ENCODE measurements at regions not wholly inside any gene's neighbourhood (a gene's known extent, or its start where the extent isn't known, plus 50 kb on each side); places are given as distances from the start of the nearest gene placed in this dataset.

DNA sequence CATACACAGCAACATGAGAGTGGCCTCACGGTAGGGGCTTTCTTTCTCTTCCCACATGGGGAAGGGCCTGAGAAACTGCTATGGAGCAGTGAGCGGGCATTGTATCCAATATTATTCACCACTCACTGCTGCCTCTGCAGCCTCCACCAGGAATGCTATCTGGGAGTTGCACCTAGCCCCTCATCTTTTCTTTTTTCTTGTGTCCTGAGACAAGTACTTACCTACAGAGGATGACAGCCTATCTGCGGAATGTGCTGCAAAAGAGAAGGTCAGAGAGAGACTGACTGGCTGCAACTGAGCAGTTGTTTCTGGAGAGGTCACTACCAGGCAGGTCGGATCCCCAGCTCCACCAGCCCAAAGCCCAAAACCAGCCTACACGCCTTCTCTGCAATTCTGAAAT lies 52.1 kb upstream of the HTATIP2 start:
- DNase-seq: no peak

DNA sequence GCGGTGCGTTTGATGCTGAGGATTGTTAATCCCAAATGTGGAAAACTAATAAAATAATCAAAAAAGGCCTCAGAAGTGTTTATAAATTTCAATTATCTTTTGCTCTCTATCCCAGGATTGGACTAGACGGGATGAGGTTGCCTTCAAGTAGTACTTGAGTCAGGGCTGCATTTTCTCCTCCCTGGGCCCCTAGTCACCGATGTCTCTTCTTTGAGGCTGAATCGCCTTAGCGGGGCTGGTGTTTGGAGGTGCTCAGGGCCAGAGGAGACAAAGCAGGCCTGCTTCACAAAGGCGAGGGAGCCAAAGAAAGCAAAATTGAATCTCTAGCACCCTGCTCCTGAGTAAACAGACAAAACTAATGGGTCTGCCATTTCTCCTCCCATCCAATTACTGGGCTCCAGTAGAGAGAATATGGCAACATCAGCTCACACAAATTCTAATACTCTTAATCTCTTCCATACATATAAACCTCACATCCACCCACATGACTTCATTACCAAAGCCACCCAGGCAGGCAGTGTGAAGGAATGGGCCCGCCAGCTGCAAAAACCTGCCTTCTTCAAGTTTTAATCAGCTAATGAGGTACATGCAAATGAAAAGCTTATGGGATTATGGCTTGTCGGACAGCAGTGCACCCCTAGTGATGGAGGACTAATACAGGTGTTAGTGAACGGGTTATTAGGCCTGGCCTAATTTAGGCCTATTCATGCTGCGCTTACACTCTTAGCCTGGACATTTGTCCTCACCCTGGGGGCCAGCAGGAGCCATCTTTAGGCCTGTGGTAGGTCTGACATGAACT lies 52.7 kb upstream of the HTATIP2 start:
- DNase-seq: peak; percentile 22

DNA sequence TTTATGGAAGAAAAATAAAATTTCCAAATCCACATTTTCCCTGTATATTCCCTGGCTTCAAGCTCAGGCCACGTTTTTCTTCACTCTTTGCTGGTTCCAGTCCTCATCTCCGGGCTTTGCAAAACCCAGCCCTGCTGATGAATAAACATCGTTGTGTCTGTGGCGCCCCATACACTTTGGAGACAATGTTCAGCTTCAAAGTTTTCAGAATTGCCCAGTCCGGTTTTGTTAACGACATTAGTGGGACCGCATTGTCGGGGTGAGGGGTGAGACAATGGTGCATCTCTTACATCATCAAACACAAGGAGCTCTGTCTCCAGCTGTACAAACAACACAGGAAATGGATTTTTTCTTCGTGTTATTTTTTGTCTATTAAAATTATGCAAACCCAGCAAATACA lies 53.4 kb upstream of the HTATIP2 start:
- DNase-seq: peak; percentile 46

DNA sequence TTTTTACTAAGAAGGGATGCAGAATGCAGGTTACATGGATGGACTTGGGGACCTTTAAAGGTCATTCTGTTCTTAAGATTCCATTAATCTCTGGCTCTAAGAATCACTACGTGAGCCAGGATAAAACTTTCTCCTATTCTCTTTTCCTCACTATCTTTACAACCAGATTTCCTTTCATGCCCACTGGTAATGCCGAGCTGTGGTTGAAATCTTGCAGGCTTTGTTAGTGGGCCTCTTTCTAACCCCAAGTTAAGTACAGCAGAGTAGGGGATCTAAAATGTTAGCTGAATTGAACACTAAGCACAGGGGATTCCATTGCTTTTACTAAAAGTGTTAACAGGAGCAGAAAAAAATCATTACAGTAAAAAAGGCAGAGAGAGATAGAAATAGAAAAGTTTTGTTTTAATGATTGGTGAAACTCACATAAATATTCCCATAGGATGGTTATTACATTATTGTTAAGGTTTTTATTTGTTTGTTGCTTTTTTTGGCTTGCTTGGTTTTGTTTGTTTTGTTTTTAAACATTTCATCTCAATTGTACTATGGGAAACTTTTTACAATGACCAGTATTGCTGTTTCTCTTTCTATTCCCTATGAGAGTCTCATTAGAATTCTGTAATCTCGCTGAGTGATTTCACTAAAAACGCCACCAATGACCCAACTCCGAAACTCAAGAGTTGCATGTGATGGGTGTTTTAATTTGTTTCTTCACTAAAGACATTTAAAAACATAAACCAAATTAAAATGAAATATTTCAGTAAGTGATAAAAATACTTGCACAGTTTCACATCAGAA lies 54.1 kb upstream of the HTATIP2 start:
- no peak for DNase-seq

DNA sequence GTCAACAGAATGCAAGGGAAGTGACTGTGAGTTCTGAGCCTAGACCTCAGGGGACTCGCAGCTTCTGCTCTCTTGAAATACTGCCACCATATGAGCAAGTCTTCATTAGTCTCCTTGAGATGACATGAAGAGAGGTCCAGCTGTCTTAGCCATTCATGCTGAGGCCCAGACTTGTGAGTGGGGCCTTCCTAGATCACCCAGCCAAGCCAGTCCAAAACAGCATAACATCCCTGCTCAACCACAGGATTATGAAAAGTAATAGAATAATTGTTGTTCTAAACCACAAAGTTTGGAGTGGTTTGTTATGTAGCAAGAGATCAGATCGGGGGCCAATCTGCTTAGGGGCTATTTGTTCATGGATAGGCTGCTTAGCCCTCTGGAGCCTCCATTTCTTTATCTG lies 54.9 kb upstream of the HTATIP2 start:
- no peak for DNase-seq

DNA sequence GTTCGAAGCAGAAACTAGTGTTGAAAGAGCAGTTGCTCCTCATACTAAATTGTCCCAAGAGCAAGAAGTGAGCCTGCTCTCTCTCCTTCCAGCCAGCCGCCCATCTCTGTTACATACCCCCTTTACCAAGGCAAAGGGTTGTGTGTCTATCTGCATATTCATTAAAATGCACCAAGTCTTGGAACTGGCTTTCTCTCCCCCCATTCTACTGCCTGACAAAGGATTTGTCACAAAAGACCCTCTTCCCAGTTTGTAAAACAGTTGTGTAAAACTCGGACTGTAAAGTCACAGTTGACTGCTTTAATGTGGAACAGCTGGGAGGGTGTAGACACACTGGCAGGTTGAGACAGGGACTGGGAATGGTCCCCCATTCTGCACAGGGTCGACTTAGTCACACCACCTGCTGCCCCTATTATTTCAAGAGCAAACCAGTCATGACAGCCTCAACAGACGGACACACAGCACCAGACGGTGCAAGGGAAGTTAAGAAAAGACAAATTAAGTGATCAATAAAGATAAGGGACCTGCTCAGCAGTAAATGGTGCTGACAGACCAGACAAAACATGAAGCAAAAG lies 60.0 kb upstream of the HTATIP2 start:
- no peak for DNase-seq

DNA sequence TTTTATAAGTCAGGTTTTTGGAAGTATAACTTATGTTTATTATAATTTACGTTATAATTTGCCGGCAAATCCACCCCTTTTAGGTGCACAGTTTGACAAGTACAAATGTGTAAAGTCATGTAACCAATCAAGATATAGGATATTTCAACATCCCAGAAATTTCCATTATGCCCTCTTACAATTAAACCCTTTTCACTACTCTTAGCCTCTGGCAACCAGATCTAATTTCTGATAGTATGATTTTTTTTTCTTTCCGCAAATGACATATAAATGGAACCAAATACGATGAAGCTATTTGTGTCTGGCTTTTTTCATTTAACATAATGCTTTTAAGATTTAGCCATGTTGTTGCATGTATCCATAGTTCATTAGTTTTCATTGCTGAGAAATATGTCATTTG lies 69.5 kb upstream of the HTATIP2 start:
- no peak for DNase-seq

DNA sequence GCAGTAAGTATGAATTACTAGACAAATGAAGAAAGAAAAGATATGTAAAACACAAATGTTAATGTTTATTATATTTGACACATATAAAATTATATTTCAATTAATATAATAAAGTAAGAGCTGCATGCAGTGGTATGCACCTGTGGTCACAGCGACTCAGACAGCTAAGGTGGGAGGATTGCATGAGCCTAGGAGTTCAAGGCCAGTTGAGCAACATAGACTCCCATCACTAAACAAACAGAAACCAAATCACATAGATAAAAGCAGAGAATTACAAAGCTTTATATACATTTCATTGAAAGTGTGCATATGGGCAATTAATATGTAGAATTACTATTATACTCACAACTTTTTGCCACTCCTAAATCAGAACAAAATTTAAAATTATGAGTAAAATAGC lies 70.0 kb upstream of the HTATIP2 start:
- no peak for DNase-seq

DNA sequence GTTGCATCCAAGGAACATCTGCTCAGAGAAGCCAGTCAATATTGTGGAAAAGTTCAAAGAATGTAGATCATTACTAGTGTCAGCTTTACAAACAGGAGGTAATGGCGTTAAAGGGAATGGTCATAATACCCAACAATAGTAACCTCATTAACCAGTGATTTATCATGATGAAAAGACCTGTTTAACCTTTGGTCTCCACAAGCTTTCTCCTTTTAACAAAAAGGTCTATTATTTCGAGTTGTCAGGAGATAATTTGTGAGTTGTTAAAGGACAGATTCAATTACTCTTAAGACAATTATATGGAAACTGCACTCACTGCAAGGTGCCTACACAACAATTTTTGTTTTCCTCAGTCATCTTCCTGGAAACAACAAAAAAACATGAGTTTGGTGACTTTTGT lies 73.8 kb upstream of the HTATIP2 start:
- no peak for DNase-seq

DNA sequence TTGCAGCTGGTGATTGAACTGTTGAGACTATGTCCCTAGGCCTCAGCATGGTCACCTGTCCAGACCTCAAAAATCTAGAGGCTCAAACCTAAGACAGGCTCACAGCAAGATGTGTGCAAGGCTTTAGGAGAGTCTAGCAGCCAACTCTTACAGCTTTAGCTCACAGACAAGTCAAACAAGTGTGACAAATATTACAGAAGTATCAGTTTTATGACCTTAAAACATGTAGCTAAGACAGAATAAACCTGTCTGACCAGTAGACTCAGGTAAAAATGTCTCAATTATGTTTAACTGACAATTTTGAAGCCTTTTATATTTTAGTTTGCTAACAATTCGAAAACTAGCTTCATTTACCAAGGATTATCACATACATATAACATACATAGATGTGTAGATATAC lies 80.0 kb upstream of the HTATIP2 start:
- DNase-seq: no peak

DNA sequence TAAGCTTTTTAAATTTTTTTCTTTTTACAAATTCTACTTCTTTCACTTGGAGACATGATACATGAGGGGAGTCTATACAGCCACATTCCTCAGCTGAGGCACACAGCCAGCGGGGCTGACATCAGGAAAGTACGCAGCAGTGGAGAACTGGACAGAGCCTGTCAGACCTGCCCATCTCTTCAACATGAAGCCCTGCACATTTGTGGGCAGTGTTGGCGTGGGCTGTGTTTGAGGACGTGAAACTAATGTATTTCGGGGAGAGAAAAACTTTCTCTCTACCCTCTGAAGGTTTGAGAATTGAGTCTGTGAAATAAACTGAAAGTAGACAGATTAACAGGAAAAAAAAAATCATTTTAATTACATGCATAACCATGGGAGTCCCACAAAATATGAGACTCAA lies 84.8 kb upstream of the HTATIP2 start:
- DNase-seq: no peak

DNA sequence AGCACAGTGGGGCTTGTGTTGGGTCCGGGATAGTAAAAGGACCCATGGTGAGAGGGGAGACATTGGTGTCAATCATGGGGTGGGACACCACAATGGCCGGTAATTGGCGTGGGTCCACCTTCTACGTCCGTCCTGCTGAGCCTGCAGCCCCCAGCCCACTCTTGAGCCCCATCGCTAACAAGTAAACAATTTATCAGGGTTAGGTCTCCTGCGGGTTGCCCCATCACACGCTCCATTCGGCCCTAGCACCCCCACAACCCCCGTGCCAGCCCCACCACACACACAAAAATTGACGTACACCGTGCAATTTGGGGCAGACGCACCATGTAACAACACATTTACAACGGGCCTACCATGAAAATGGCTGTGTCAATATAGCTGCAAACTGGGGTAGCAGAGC lies 86.5 kb upstream of the HTATIP2 start:
- DNase-seq: no peak

DNA sequence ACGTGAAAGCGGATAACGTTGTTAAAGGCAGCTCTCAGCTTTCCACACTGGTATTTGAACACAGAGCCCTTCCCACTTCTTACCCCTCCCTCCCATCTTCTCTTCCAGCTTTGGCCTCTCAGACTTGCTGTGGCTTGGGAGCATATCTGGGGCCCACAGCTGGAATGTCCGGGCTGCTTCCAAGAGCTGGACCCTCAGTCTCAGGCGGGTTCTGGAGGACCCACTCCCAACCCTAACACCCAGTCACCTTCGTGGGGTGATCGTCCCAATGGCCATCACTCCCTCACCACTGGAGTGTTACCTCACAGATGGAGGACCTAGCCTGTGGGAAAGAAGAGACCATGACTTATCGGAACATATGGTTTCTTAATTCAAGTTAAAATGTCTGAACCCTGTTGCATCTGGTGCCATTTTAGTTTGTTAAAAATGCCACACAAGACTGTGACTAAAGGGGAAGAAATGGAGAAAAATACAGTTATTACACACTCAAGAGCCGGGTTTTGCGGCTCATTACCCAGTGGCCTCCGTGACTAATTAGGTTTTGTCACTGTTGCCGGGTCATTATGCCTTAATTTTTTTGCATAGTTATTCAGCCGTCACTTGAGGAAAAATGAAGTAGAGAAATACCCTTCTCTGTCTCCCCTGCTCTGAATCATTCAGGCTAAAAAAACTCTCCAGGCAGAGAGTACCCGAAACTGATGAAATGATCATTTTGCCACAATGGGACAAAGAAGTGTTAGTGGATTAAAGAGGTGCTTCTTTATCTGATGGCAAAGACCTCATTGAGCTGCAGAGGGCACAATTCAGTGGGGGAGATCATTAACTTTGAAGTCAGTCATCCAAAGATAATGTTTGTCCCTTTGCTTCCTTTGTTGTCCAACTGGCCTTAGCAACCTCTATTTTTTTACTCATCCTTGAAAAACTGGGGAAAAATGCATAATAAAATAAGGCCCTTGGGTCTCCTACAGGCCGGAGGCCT lies 87.2 kb upstream of the HTATIP2 start:
- DNase-seq: no peak

DNA sequence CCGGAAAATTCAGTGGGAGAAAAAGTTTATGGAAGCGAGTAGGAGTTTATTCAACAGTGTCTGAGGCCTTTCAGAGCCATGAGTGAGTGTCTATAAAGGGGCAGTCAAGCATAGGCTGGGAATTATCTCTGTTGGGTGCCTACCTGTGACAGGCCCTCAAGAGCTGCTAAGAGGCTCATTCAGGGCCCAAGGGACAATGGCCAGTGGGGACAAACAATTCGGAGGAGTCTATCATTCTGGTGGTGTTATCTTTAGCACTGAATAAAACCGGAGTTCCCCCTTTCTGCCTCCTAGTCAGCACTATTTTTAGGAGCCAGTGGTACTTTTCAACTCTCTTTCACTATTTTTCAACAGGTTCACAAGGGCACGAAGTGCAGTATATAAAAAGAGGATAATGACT lies 89.5 kb upstream of the HTATIP2 start:
- DNase-seq: no peak

DNA sequence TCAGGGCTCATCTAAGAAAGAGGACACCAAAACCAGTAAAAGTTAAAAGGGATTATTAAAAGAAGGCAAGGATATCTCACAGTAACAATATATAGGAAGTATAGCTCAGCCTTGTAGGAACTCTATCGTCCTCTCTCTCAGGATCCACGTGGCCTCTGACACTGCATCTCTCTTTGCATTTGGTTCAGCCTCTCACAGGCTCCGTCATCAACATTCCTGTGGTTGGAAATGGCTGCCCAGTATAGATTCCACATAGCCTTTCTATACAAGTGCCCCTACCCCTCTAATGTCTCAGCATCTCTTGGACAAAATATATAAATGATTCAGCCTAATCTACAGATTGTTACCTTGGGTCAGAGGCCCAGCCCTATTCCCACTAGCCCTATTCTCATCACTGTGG lies 101.3 kb upstream of the DBX1 start:
- DNase-seq: no peak

DNA sequence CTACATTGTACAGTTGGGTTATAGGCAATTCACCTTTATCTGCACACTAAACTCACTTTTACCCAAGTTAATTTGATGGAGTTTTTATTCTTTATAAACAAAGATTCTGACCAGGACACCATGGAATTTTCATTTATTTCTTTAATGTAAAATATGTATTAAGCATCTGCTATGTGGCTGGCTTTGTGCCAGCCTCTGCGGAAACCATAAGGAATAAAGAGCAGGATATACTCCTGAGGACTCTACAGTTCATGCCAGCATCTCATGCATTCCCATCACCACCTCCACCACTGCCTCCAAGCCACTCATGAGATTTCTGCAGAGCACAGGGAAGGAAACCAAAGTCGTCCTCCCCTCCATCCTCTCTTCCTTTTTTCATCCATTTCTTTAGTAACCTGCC lies 100.0 kb upstream of the DBX1 start:
- DNase-seq: no peak

DNA sequence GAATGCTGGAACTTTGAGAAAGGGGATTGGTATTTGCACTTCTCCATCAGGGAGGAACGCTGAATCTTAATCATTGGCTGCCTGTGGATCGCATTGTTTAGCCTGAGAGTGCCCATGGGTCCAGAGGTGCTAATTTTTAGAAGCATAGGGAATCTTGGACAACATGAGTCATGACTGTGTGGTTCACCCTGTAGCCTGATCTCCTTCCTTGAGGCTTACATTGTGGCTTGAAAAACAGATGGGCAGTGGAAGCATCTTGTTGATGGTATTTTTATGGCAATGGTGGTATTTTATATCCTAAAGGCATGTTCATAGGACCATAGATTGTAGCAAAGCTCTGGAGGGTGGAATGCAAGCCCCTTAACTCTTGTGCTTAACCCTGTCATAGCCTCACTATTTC lies 99.2 kb upstream of the DBX1 start:
- no peak for DNase-seq

DNA sequence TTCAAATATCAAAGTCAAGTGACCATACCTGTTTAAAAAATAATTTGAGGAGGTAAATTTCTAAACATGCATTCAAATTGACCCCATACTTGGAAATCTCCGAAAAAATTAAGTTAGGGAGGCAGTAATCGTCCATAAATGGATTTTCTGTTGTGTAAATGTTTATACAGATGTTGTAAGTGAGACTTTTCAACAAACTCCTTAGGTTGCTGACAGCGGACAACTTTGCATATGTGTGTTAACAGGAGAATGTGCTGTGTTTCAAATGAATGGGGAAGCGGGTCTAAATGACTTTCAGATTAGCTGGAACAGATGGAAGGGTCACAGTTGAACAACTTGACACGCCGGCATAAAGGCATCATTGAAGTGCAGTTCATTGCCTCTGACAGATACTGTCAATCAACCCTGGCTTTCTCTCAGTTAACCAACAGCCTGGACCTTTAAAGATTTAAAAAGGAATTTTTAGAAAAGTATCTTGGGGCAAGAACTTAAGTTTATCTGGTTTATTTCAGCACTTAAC lies 98.2 kb upstream of the DBX1 start:
- DNase-seq: no peak

DNA sequence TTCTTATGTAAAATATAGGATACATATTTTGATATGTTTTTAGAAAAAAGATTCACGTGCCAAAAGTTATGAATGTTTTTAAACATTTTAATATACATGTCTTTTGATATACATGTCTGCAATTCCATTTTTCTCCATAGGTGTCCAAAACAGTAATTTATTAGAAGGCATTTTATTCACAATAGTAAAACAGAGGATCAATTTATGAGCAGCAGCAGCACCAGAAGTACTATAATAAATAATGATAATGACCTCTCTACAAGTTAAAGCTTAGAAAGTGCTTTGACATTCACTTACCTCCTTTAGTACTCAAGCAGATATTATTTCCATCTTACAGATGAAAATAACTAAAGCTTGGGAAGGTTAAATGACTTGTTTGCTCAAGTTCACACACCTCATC lies 96.7 kb upstream of the DBX1 start:
- no peak for DNase-seq

DNA sequence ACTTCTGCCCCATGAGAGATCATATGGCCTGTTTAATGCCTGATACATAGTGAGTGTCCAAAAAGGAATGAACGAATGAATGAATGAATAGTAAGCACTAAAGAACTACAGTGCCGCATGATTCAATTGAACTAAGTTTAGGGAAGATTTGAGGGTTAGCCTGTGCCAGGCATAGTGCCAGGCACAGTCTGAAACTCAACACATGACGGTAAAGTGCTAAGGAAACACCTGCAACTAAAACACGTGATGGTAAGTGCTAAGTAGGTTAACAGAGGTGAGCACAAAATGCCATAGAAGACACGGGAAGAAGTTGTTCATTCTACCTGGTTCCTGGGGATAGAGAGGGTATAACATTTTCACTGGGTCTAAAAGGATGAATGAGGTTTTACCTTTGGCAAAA lies 93.5 kb upstream of the DBX1 start:
- DNase-seq: no peak

DNA sequence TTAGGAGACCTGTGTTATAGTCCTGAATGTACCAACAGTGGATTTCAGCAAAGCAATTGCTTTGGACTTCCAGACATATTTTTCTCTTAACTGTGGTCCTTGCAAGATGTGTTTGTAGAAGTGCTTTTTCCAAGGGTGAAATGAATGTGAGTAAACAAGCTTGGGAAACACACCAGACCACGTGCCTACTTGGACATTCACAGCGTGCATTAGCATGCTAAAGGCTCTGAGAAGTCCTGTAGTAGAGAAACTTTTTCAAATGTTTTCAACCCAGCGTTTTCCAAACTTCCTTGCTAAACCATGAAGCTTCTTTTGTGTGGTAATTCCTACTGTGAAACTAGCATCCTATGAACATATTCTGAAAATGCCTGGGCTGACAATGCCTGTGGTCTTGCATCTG lies 91.2 kb upstream of the DBX1 start:
- no peak for DNase-seq

DNA sequence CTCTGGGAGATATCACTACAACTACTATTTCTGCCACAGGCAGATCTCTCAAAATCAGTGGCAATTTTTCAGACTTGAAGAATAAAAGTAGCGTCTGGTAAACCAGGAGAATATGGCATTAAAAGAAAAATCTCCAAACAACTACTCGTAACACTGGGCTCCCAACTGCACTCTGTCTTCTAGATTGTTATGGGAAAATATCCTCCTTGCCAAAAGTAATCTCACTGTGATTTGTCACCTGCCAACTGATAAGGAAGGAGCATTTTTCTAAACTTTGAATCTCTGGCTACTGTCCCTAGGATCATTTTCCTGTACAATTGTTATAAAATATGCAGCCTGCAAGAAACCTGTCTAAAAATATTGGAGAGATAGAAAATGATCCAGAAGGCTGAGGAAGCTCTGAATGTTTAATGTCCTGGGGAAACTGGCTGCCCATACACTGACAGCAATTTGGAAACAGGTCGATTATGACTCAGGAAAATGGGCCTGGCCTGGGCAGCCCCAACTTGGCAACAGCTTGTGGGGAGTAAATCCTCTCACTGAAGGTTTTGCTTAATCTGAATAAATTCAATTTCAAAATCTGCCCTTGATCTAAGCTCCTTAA lies 90.5 kb upstream of the DBX1 start:
- no peak for DNase-seq

All from NCI-H1105 (cell line).